Liver (tissue), 8 donors: ENCODE measurements at regions not wholly inside any gene's neighbourhood (a gene's known extent, or its start where the extent isn't known, plus 50 kb on each side); places are given as distances from the start of the nearest gene placed in this dataset.
"Not testable (repeated sequence)": the region's sequence is repeated elsewhere in the genome, so short reads cannot be mapped to it uniquely, and the experiment has no call there.

Experiments used
- DNase-seq: peaks from one replicate; pipeline ENCODE4 v3.0.0-alpha.2; 2017; ENCODE audit warnings: low spot score
- H3K27ac ChIP-seq, 2 donors: one replicate each; pipeline ENCODE4 v1.7.0; 2013; ENCODE audit warnings: inconsistent platforms in 2 of 2, low read length in 2 of 2, control low read depth in 1 of 2, low read depth in 1 of 2, mild to moderate bottlenecking in 1 of 2
- H3K27me3 ChIP-seq, 4 donors: one replicate each; pipeline versions ENCODE4 v1.6.1 to v1.7.0; 2013; ENCODE audit warnings: low read length in 3 of 4, inconsistent platforms in 1 of 4, mild to moderate bottlenecking in 1 of 4, moderate library complexity in 1 of 4; ENCODE audit not compliant: control insufficient read depth in 4 of 4, insufficient read depth in 4 of 4
- H3K36me3 ChIP-seq, 4 donors: one replicate each; pipeline versions ENCODE4 v1.6.1 to v1.7.0; 2013; ENCODE audit warnings: low read length in 3 of 4, mild to moderate bottlenecking in 3 of 4, low read depth in 1 of 4, moderate library complexity in 1 of 4; ENCODE audit not compliant: control insufficient read depth in 4 of 4, insufficient read depth in 3 of 4
- H3K4me1 ChIP-seq, 4 donors: one replicate each; pipeline versions ENCODE4 v1.6.1 to v1.7.0; 2013; ENCODE audit warnings: low read length in 3 of 4, mild to moderate bottlenecking in 3 of 4, moderate library complexity in 1 of 4; ENCODE audit not compliant: control insufficient read depth in 4 of 4, insufficient read depth in 4 of 4
- H3K4me3 ChIP-seq, 3 donors: one replicate each; pipeline versions ENCODE4 v1.6.1 to v1.7.0; 2013; ENCODE audit warnings: low read length in 3 of 3, control low read depth in 1 of 3, low read depth in 1 of 3, mild to moderate bottlenecking in 1 of 3
- H3K9ac ChIP-seq, 2 donors: one replicate each; pipeline ENCODE4 v1.7.0; 2013; ENCODE audit warnings: low read length in 2 of 2, mild to moderate bottlenecking in 2 of 2, moderate library complexity in 2 of 2, control low read depth in 1 of 2, low read depth in 1 of 2
- H3K9me3 ChIP-seq, 4 donors: one replicate each; pipeline versions ENCODE4 v1.6.1 to v1.7.0; 2013; ENCODE audit warnings: low read length in 3 of 4; ENCODE audit not compliant: control insufficient read depth in 4 of 4
- ATF3 ChIP-seq: IDR thresholded peaks from 2 replicates; pipeline ENCODE4 v1.6.1; 2016; ENCODE audit warnings: antibody characterized with exemption
- FOXA1 ChIP-seq: IDR thresholded peaks from 2 replicates; pipeline ENCODE4 v1.6.1; 2016; ENCODE audit warnings: antibody characterized with exemption
- FOXA2 ChIP-seq: IDR thresholded peaks from 2 replicates; pipeline ENCODE4 v1.6.1; 2016; ENCODE audit warnings: antibody characterized with exemption
- HNF4A ChIP-seq, 2 donors: conservative IDR thresholded peaks; 2 replicates each; pipeline ENCODE4 v1.6.1; 2016; ENCODE audit warnings: antibody characterized with exemption in 2 of 2, mild to moderate bottlenecking in 2 of 2
- HNF4G ChIP-seq: IDR thresholded peaks from 2 replicates; pipeline ENCODE4 v1.6.1; 2016; ENCODE audit warnings: antibody characterized with exemption
- NR2F2 ChIP-seq: IDR thresholded peaks from 2 replicates; pipeline ENCODE4 v1.6.1; 2016; ENCODE audit warnings: antibody characterized with exemption
- RAD21 ChIP-seq, 2 donors: IDR thresholded peaks; 2 replicates each; pipeline ENCODE4 v1.6.1; 2016; ENCODE audit warnings: antibody characterized with exemption in 2 of 2, mild to moderate bottlenecking in 2 of 2
- TAF1 ChIP-seq: conservative IDR thresholded peaks from 2 replicates; pipeline ENCODE4 v1.6.1; 2016; ENCODE audit warnings: antibody characterized with exemption, mild to moderate bottlenecking
- YY1 ChIP-seq: IDR thresholded peaks from 2 replicates; pipeline ENCODE4 v1.6.1; 2016; ENCODE audit warnings: antibody characterized with exemption, mild to moderate bottlenecking
- ZBTB33 ChIP-seq: IDR thresholded peaks from 2 replicates; pipeline ENCODE4 v1.6.1; 2016; ENCODE audit warnings: antibody characterized with exemption
- WGBS: extraction: QIAGEN DNeasy Blood & Tissue Kit; methylation state at CpG from one replicate; pipeline ENCODE4 v1.1.7; 2013; 5-methylcytosine and 5-hydroxymethylcytosine counted together
- TF ChIP-seq, protein P1 (sequence below): IDR thresholded peaks from 2 replicates; pipeline ENCODE4 v1.6.1; 2016; ENCODE audit warnings: antibody characterized with exemption
- TF ChIP-seq, protein P2 (sequence below): fragments of 150-350 bp; IDR thresholded peaks from 2 replicates; pipeline ENCODE4 v1.5.1; 2017; ENCODE audit warnings: improper control_type of control experiment, low read depth, low read length; ENCODE audit not compliant: missing input control
- donor health status: healthy.
- donor health status: healthy.
- donor health status: healthy.
- donor health status: healthy.
- donor health status: healthy.

DNA sequence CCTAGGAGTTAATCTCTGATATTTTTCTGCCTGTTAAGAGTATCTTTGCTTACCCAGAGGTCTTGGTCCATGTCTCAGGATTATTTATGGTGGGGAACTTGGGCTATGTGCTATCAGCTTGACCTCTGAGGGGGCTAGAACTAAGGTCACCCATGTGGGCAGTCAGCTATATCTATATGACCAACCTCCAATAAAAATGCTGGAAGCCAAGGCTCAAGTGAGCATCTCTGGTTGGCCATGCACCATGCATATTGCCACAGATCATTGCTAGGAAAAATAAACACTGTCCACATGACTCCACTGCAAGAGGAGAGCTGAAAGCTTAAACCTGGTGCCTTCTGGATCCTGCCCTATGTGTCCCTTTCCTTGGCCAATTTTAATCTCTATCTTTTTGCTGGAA, 196.5 kb upstream of the SLC7A11 start:
- no peaks in the 10 kb centered on the region for H3K9me3 ChIP-seq
- H3K27ac ChIP-seq, result no peak overlapping the region
- TF ChIP-seq, protein P1, sequence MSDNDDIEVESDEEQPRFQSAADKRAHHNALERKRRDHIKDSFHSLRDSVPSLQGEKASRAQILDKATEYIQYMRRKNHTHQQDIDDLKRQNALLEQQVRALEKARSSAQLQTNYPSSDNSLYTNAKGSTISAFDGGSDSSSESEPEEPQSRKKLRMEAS, result no peak
- TF ChIP-seq ATF3 (no peak), YY1 (no peak), HNF4A (conservative IDR thresholded peaks at IDR 0.05) (no peak), ZBTB33 (no peak), FOXA1 (no peak), HNF4G (no peak), NR2F2 (no peak), TAF1 (no peak), FOXA2 (no peak)
- H3K27me3 ChIP-seq, result no peaks in the 10 kb centered on the region
- H3K4me1 ChIP-seq, result no peaks in the 10 kb centered on the region
- H3K36me3 ChIP-seq, result peaks cover 0 to 1% (median 0%) of the 10 kb centered on the region in 4 donors
- H3K9ac ChIP-seq, result no peak overlapping the region
- no peak overlapping the region for H3K4me3 ChIP-seq
- no peak for DNase-seq

DNA sequence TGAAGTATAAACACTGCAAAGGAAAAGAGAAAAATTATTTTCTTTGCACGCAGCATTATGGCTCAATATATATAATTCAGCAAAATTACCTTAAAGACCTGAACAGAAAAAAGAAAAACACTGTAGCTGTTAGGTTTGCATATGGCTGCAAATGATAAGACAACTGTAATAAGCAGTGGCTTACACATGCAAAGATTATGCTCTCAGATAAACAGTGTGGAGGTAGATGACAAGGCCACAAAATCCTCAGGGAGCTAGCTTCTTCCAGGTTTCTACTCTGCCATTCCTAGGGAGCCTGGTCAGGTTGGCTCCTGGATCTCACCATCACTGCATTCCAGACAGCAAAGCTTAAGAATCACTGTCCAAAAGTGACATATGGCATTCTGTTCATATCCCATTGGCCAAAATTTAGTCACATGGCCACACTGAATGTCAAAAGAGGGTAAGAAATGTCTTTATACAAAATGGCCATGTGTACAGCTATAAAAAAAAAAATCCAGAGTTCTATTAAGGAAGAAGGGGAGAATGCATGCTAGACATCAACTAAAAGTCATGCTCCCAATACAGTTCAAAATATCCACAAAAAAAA, 195.2 kb upstream of the SLC7A11 start:
- H3K36me3 ChIP-seq, result peaks cover 0 to 1% (median 0%) of the 10 kb centered on the region in 4 donors
- no peak overlapping the region for H3K9ac ChIP-seq
- no peak overlapping the region for H3K27ac ChIP-seq
- TF ChIP-seq, protein P2, sequence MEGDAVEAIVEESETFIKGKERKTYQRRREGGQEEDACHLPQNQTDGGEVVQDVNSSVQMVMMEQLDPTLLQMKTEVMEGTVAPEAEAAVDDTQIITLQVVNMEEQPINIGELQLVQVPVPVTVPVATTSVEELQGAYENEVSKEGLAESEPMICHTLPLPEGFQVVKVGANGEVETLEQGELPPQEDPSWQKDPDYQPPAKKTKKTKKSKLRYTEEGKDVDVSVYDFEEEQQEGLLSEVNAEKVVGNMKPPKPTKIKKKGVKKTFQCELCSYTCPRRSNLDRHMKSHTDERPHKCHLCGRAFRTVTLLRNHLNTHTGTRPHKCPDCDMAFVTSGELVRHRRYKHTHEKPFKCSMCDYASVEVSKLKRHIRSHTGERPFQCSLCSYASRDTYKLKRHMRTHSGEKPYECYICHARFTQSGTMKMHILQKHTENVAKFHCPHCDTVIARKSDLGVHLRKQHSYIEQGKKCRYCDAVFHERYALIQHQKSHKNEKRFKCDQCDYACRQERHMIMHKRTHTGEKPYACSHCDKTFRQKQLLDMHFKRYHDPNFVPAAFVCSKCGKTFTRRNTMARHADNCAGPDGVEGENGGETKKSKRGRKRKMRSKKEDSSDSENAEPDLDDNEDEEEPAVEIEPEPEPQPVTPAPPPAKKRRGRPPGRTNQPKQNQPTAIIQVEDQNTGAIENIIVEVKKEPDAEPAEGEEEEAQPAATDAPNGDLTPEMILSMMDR, result no peak
- no peak for TF ChIP-seq RAD21 (IDR thresholded peaks at IDR 0.05)
- no peak for TF ChIP-seq ATF3
- no peak for TF ChIP-seq ZBTB33
- peaks cover 0 to 2% (median 0%) of the 10 kb centered on the region in 4 donors for H3K9me3 ChIP-seq
- 84% methylated on average over 1 of the region's 1 CpG for WGBS
- no peaks in the 10 kb centered on the region for H3K27me3 ChIP-seq
- no peak for DNase-seq
- no peak overlapping the region for H3K4me3 ChIP-seq
- no peaks in the 10 kb centered on the region for H3K4me1 ChIP-seq

- not testable (repeated sequence) for H3K9ac ChIP-seq, H3K27ac ChIP-seq, H3K4me1 ChIP-seq, DNase-seq, H3K27me3 ChIP-seq, H3K36me3 ChIP-seq, H3K4me3 ChIP-seq, H3K9me3 ChIP-seq
- 84% methylated on average over 2 of the region's 2 CpGs for WGBS
These were observed 193.6 kb upstream of the SLC7A11 start for GRCh38 chr4:138435733-138436132.

DNA sequence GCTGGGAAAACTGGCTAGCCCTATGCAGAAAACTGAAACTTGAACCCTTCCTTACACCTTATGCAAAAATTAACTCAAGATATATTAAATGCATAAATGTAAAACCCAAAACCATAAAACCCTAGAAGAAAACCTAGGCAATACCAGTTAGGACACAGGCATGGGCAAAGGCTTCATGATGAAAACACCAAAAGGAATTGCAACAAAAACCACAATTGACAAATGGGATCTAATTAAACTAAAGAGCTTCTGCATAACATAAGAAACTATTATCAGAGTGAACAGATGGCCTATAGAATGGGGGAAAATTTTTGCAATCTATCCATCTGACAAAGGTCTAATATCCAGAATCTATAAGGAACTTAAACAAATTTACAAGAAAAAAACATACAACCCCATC, 192.9 kb upstream of the SLC7A11 start:
- H3K36me3 ChIP-seq, H3K4me1 ChIP-seq, H3K27ac ChIP-seq, H3K9me3 ChIP-seq, DNase-seq, H3K9ac ChIP-seq, H3K27me3 ChIP-seq, H3K4me3 ChIP-seq: not testable (repeated sequence)
